ENCODE measurements at regions not wholly inside any gene's neighbourhood (a gene's known extent, or its start where the extent isn't known, plus 50 kb on each side); places are given as distances from the start of the nearest gene placed in this dataset.

DNA sequence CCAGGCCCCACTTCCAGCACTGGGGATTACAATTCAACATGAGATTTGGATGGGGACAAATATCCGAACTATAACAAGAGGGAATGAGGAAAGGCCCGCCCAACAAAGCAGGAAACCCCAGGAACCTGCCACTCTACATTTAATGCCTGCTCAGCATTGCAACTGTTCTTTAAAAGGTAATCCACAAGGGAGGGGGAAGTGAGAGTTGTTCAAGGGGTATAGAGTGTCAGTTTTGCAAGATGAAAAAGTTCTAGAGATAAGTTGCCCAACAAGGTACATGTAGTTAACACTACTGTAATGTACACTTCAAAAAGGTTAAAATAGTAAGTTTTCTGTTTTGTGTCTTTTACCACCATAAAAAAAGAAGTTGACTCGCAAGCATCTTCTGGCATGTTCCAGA, 137.6 kb downstream of the MBD2 start:
- TF ChIP-seq, protein P1, sequence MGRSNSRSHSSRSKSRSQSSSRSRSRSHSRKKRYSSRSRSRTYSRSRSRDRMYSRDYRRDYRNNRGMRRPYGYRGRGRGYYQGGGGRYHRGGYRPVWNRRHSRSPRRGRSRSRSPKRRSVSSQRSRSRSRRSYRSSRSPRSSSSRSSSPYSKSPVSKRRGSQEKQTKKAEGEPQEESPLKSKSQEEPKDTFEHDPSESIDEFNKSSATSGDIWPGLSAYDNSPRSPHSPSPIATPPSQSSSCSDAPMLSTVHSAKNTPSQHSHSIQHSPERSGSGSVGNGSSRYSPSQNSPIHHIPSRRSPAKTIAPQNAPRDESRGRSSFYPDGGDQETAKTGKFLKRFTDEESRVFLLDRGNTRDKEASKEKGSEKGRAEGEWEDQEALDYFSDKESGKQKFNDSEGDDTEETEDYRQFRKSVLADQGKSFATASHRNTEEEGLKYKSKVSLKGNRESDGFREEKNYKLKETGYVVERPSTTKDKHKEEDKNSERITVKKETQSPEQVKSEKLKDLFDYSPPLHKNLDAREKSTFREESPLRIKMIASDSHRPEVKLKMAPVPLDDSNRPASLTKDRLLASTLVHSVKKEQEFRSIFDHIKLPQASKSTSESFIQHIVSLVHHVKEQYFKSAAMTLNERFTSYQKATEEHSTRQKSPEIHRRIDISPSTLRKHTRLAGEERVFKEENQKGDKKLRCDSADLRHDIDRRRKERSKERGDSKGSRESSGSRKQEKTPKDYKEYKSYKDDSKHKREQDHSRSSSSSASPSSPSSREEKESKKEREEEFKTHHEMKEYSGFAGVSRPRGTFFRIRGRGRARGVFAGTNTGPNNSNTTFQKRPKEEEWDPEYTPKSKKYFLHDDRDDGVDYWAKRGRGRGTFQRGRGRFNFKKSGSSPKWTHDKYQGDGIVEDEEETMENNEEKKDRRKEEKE (IDR thresholded peaks at IDR 0.05; ENCODE audit: borderline replicate concordance in 1 of 2, control insufficient read depth in 1 of 2, low read depth in 2 of 2, low read length in 1 of 2) = no peak
- TF ChIP-seq YY1 (IDR thresholded peaks at IDR 0.05; ENCODE audit: borderline replicate concordance in 1 of 3, control insufficient read depth in 1 of 3, extremely low read depth in 1 of 3, insufficient read depth in 3 of 3, insufficient read length in 1 of 3, insufficient replicate concordance in 2 of 3, low read depth in 1 of 3, low read length in 2 of 3) (no peak), ZNF232 (CRISPR knock-in tag; IDR thresholded peaks at IDR 0.05) (no peak), MAZ (CRISPR knock-in tag; conservative IDR thresholded peaks at IDR 0.05 in 1 of 2, IDR thresholded peaks at IDR 0.05 in 1 of 2) (no peak), EP300 (IDR thresholded peaks at IDR 0.05; ENCODE audit: low read length) (no peak), NR3C1 (CRISPR knock-in tag; IDR thresholded peaks at IDR 0.05) (no peak), GABPB2 (CRISPR knock-in tag; conservative IDR thresholded peaks at IDR 0.05) (no peak), FOXP1 (CRISPR knock-in tag; IDR thresholded peaks at IDR 0.05) (no peak), RAD21 (CRISPR knock-in tag; conservative IDR thresholded peaks at IDR 0.05 in 1 of 2, IDR thresholded peaks at IDR 0.05 in 1 of 2) (no peak), ZBTB1 (CRISPR knock-in tag; IDR thresholded peaks at IDR 0.05; ENCODE audit: borderline replicate concordance, low read depth) (no peak), MCM3 (IDR thresholded peaks at IDR 0.05) (no peak), CBX5 (IDR thresholded peaks at IDR 0.05; ENCODE audit: borderline replicate concordance, low read depth) (no peak)
- TF ChIP-seq, protein P2, sequence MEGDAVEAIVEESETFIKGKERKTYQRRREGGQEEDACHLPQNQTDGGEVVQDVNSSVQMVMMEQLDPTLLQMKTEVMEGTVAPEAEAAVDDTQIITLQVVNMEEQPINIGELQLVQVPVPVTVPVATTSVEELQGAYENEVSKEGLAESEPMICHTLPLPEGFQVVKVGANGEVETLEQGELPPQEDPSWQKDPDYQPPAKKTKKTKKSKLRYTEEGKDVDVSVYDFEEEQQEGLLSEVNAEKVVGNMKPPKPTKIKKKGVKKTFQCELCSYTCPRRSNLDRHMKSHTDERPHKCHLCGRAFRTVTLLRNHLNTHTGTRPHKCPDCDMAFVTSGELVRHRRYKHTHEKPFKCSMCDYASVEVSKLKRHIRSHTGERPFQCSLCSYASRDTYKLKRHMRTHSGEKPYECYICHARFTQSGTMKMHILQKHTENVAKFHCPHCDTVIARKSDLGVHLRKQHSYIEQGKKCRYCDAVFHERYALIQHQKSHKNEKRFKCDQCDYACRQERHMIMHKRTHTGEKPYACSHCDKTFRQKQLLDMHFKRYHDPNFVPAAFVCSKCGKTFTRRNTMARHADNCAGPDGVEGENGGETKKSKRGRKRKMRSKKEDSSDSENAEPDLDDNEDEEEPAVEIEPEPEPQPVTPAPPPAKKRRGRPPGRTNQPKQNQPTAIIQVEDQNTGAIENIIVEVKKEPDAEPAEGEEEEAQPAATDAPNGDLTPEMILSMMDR (IDR thresholded peaks at IDR 0.05 in 2 of 3, conservative IDR thresholded peaks at IDR 0.05 in 1 of 3; ENCODE audit: insufficient read depth in 2 of 3, low read depth in 1 of 3, low read length in 3 of 3) = no peak

Measured in K562 (cell line).